GM18868 (cell line): ENCODE measurements at regions not wholly inside any gene's neighbourhood (a gene's known extent, or its start where the extent isn't known, plus 50 kb on each side); places are given as distances from the start of the nearest gene placed in this dataset.
"Not testable (repeated sequence)": the region's sequence is repeated elsewhere in the genome, so short reads cannot be mapped to it uniquely, and the experiment has no call there.

Experiments
- ATAC-seq: cut with Tn5 transposase; IDR thresholded peaks from one replicate; pipeline ENCODE4 v1.9.1; 2021; ENCODE audit warnings: mild to moderate bottlenecking, moderate library complexity; ENCODE audit not compliant: unreplicated experiment

- ATAC-seq: no peak
Measured at GRCh38 chr7:153070141-153070540, 310.6 kb downstream of the ACTR3B start.

GRCh38 chr7:153072806-153073205, 313.3 kb downstream of the ACTR3B start:
- no peak for ATAC-seq

GRCh38 chr7:153076289-153076688, 316.7 kb downstream of the ACTR3B start:
- ATAC-seq: not testable (repeated sequence)

DNA sequence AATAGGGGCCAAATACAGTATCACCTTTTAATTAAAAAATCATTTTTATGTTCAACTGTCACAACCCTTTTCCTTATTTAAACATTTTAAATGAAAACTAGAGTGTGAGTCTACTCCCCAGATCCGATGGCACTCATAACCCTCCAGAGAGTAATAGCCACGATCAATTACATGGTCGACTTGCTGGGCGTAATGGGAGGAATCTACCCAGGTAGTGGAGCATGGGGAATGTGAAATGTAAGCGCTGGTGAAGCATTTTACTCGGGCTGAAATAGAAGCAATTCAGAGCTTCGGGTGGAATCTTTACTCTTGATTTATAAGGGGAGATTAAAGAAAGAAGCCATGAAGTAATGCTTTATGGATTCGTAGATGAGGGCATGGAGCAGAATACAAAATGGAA, 321.9 kb downstream of the ACTR3B start:
- no peak for ATAC-seq

GRCh38 chr7:153084278-153084677, 324.7 kb downstream of the ACTR3B start:
- no peak for ATAC-seq

GRCh38 chr7:153087498-153087897, 327.9 kb downstream of the ACTR3B start:
- ATAC-seq: no peak

DNA sequence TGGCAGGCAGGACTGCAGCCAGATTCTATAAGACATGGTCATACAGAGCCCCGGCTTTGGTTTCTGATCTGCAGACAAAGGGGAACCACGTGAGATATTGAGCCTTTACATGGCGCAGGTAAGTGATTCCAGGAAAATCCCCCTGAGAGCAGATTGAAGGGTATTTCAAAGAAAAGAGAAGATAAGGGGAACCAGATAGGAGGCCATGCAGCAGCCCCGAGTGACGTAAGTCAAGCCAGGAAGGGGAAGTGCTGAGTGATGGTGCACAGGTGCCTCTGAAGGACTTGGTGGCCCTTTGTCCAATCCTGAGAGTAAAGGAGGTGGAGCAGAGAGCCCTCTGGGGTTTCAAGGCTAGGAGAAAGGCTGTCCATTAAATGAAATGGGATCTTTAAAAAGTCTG, 329.0 kb downstream of the ACTR3B start:
- no peak for ATAC-seq

DNA sequence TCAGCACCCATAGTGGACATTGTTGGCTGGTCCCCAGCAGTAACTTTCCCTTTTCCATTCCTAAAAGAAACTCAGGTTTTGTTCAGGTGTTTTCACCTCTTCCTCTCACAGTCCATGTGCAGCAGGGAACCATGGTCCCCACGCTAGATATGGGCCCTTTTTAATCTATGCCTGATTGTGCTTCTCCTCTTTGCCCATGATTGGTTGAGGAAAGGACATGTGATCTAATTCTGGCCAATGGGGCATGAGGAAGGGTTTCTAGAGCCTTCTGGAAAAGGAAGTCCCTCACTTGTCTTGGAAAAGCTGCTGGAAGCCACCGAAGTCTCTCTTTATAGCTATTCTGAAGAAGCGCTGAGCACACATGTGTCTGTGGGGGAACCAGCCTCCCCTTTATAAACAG, 330.7 kb downstream of the ACTR3B start:
- ATAC-seq: no peak

GRCh38 chr7:153090764-153091163, 331.2 kb downstream of the ACTR3B start:
- ATAC-seq: no peak

GRCh38 chr7:153091477-153091876, 331.9 kb downstream of the ACTR3B start:
- ATAC-seq: no peak

DNA sequence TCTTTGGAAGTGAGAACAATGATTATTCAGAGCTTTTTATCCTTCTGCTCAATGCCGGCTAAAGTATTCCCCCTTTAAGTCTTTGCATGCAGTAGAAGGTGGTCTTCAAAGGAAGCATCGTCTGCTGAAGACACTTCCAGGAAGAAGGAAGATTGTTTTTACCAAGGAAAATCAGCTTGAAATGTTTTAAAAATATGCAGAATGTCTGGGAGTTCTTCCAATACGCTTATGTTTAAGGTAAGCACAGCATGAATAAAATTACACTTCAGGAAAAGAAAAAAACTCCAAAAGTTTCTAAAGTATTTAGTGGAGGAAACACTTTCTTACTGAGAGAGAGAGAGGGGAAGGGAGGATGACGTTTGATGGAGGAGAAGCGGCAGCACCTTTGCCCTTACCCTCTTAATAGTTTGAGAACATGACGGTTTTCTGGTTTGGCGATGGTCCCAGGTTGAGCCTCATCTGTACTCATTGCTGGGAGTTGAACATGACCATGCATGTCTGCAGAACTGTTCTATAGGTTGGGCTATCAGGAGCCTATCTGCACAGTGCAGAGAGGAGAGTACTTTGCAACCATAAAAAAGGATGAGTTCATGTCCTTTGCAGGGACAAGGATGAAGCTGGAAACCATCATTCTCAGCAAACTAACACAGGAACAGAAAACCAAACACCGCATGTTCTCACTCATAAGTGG, 338.1 kb downstream of the ACTR3B start:
- ATAC-seq: no peak

GRCh38 chr7:153099235-153099634, 339.7 kb downstream of the ACTR3B start:
- no peak for ATAC-seq

DNA sequence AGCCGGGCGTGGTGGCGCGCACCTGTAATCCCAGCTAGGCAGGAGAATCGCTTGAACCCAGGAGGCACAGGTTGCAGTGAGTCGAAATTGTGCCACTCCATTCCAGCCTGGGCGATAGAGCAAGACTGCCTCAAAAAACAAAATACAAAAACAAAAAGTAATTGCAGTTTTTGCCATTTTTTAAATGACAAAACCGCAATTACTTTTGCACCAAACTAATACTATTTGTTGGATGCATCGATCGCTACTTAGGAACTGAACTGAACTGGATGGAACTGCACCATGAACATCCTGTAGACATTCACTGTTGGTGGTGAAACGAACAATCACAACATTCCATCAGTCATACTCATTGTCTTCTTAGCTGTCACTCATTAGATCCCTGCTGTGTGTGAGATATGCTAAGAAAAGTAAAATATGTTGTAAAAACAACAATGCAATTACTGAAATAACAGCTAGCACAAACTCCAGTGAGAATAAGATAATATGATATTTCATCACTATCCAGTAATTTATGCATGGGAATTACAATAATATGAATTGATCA, 341.2 kb downstream of the ACTR3B start:
- no peak for ATAC-seq

- no peak for ATAC-seq
Measured at GRCh38 chr7:153103202-153103601, 343.6 kb downstream of the ACTR3B start.

GRCh38 chr7:153107826-153108225, 348.3 kb downstream of the ACTR3B start:
- ATAC-seq: no peak

DNA sequence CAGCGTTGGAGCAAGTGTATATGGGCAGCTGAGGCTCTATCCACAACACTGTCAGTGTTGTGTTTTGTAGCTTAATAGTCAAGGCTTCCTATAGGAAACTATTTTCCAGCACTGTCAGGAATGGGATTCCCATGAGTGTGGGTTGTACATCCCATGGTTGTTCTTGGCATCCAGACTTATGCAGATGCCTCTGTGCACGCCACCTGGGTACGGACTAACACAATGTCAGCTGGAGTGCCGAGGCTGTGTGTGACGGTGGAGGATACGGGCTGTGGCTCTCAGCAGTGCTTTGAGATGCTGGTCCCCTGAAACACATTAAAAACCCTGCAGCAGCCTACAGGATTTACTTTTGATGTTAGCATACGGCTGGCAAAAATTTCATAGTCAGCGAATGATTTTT, 350.0 kb downstream of the ACTR3B start:
- no peak for ATAC-seq

DNA sequence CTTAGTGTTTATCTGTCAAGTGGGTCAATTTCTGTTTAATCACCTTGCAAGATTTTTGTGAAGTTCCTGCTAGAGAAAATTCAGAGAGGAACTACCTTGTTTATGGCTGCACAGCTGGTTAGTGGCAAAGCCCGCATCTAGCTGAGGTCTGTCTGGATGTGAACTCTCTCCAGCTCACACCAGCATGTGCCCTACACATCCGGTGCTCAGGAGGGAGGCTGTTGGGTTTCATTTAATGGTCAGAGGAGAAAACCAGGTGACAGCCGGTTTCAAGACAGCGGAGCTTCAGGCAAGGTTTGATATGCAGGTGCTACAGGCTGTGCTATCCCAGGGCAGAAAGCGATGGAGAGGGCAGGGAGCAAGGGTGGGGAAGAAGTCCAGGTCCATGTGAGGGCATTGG, 351.1 kb downstream of the ACTR3B start:
- no peak for ATAC-seq

DNA sequence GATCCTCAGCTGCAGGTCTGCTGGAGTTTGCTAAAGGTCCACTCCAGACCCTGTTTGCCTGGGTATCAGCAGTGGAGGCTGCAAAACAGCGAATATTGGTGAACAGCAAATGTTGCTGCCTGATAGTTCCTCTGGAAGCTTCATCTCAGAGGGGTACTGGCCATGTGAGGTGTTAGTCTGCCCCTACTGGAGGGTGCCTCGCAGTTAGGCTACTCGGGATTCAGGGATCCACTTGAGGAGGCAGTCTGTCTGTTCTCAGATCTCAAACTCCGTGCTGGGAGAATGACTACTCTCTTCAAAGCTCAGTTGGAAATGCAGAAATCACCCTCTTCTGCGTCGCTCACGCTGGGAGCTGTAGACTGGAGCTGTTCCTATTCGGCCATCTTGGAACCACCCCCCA, 362.7 kb downstream of the ACTR3B start:
- not testable (repeated sequence) for ATAC-seq

DNA sequence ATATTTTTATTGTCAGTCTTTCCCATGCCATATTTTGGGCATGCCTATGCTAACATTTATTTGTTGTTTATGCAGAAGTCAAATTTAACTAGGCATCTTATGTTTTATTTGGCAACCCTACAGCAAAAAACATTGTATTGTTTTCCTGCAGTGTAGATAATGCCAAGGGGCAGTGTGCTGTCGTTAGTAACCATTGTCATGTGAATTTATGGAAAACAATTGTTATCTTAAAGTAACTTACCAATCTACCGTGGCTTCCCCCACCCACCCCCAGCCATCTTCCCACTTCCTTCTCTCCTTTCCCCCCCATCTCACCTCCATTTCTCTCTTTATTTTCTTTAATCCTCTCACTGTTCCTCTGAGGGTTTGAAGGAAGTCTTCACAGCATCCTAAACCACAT, 370.5 kb downstream of the ACTR3B start:
- no peak for ATAC-seq

GRCh38 chr7:153151766-153152165, 392.2 kb downstream of the ACTR3B start:
- no peak for ATAC-seq

- no peak for ATAC-seq
Measured at GRCh38 chr7:153152801-153153422, 393.4 kb downstream of the ACTR3B start.

DNA sequence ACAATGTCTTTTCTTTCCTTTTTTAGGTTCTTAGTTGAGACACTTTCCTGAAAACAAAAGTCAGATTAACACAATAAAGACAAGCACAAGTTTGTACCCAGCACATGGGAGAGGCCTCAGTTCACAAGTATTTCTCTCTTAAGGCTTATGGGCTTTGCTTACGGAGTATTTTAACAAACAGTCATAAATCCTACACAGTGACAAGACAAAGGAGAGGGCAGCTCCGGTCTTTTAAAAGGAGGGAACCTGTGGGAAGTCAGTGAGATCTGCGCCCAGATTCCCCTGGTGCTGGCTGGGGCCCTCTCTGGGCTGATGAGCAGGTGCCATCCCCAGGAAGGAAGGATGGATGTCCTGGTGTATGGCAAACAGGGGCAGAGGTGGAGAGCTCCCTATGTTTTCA, 398.6 kb downstream of the ACTR3B start:
- no peak for ATAC-seq

- ATAC-seq: no peak
Measured at GRCh38 chr7:153170287-153170686, 410.7 kb downstream of the ACTR3B start.
